Panc1 (cell line): ENCODE measurements at regions not wholly inside any gene's neighbourhood (a gene's known extent, or its start where the extent isn't known, plus 50 kb on each side); places are given as distances from the start of the nearest gene placed in this dataset.

Experiments
- ATAC-seq: fragments of 200-7000 bp; cut with Tn5 transposase; 2 replicates; pipeline ENCODE4 v1.9.1; 2020; ENCODE audit warnings: mild to moderate bottlenecking, moderate library complexity
- BruUV-seq: library from RNA; stranded (reverse); fragments of 400-500 nt; replicated peaks from 2 replicates; lab custom pipeline; 2021; lab: Mats Ljungman, UMichigan
- CTCF ChIA-PET: fragments of 300-600 bp; sonication (Branson Sonifier 250); formaldehyde crosslinking; loops from one replicate; lab custom pipeline; 2022; ENCODE audit warnings: antibody characterized with exemption; lab: Charles Lee
- POLR2A ChIA-PET: fragments of 300-600 bp; sonication (Branson Sonifier 250); formaldehyde crosslinking; loops from one replicate; lab custom pipeline; 2022; ENCODE audit warnings: antibody characterized with exemption; lab: Charles Lee
- DNase-seq: peaks from one replicate; pipeline ENCODE4 v3.0.0-alpha.2; 2010; ENCODE audit warnings: low read depth, low spot score
- H3K27ac ChIP-seq: 2 replicates; pipeline ENCODE4 v1.5.1; 2011; ENCODE audit warnings: mild to moderate bottlenecking, low read length, inconsistent platforms
- H3K27me3 ChIP-seq: fragments of 200-500 bp; sonication (Bioruptor generic); 2 replicates; pipeline ENCODE4 v1.6.0; 2014; ENCODE audit warnings: low read length, inconsistent platforms; ENCODE audit not compliant: control insufficient read depth, insufficient read depth
- H3K36me3 ChIP-seq: fragments of 200-500 bp; sonication (Bioruptor generic); 2 replicates; pipeline ENCODE4 v1.5.1; 2014; ENCODE audit warnings: inconsistent platforms, mild to moderate bottlenecking, low read length, moderate library complexity; ENCODE audit not compliant: control insufficient read depth, insufficient read depth
- H3K4me1 ChIP-seq: 2 replicates; pipeline ENCODE4 v1.5.1; 2011; ENCODE audit warnings: inconsistent platforms, mild to moderate bottlenecking, low read length, moderate library complexity; ENCODE audit not compliant: control insufficient read depth, insufficient read depth
- H3K4me3 ChIP-seq, 2 experiments: 2 replicates each; pipeline ENCODE4 v1.5.1; 2011 to 2012; ENCODE audit warnings: low read depth in 2 of 2, low read length in 2 of 2, mild to moderate bottlenecking in 2 of 2, inconsistent platforms in 1 of 2, moderate library complexity in 1 of 2
- H3K9me3 ChIP-seq: fragments of 200-500 bp; sonication (Bioruptor generic); 2 replicates; pipeline ENCODE4 v1.5.1; 2014; ENCODE audit warnings: low read depth, mild to moderate bottlenecking, inconsistent platforms, low read length, moderate library complexity; ENCODE audit not compliant: control insufficient read depth, insufficient read depth
- POLR2AphosphoS5 ChIP-seq: IDR thresholded peaks from 2 replicates; pipeline ENCODE4 v1.6.1; 2012; ENCODE audit warnings: mild to moderate bottlenecking, low read depth, low read length, moderate library complexity
- REST ChIP-seq, 2 experiments: IDR thresholded peaks; 2 replicates each; pipeline ENCODE4 v1.6.1; 2011 to 2012; ENCODE audit warnings: low read depth in 2 of 2, control low read depth in 1 of 2, low read length in 1 of 2, mild to moderate bottlenecking in 1 of 2, moderate library complexity in 1 of 2; ENCODE audit not compliant: insufficient read depth in 1 of 2
- SIN3A ChIP-seq: IDR thresholded peaks from 2 replicates; pipeline ENCODE4 v1.6.1; 2012; ENCODE audit warnings: low read depth, mild to moderate bottlenecking, low read length, moderate library complexity, borderline replicate concordance; ENCODE audit not compliant: insufficient read depth
- TCF7L2 ChIP-seq: IDR thresholded peaks from 2 replicates; pipeline ENCODE4 v1.6.1; 2011; ENCODE audit warnings: mild to moderate bottlenecking, low read depth, low read length, inconsistent platforms
- in situ Hi-C: cut with HindIII; loops from 2 replicates; pipeline ENCODE4 v1.10.0; 2016; ENCODE audit warnings: low sequenced_read_pairs, low pct_unique_long_range_greater_than_20kb
- intact Hi-C: fragments of 100-400 bp; cut with micrococcal nuclease; formaldehyde crosslinking; loops from one replicate; pipeline ENCODE4 v1.10.0; 2022; ENCODE audit not compliant: unreplicated experiment
- TF ChIP-seq, protein P1 (sequence below): fragments of 450-650 bp; IDR thresholded peaks from 2 replicates; pipeline ENCODE4 v1.5.1; 2017; ENCODE audit warnings: mild to moderate bottlenecking

DNA sequence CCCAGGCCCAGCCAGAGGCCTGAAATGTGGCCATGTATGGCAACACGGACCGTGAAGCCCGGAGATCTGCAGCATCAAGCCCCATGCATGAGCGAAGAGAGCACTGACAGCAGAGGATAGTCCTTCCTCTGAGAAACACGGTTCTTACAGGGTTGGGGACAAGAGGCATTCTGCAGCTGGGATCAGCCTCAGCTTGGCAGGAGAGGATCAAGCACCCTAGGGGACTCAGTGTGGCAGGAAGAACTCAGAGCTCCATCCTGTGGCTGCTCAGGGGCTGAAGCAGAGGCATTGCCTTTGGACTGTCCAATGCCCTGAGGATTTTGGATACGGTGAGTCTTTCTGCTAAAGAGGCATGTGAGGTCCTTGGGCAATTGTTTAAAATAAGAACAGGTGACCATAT, 368.7 kb downstream of the ZNF516 start:
- H3K4me3 ChIP-seq, result no peak overlapping the region
- peaks cover 2% of the 10 kb centered on the region; the same call in 1 of the 2 replicates for H3K27me3 ChIP-seq
- no peaks in the 10 kb centered on the region for H3K4me1 ChIP-seq
- no peaks in the 10 kb centered on the region for H3K36me3 ChIP-seq
- in situ Hi-C loops, result no loop called here
- no peak overlapping the region for H3K27ac ChIP-seq
- no peak for DNase-seq
- no peaks in the 10 kb centered on the region for H3K9me3 ChIP-seq
- ATAC-seq, result 0 out of 2 replicates have a peak, but pooled peaks have one; percentile 58
- TF ChIP-seq REST (IDR thresholded peaks at IDR 0.05; ENCODE audit: insufficient read depth in 1 of 2, low read depth in 2 of 2, low read length in 1 of 2), result no peak
- TF ChIP-seq, protein P1, sequence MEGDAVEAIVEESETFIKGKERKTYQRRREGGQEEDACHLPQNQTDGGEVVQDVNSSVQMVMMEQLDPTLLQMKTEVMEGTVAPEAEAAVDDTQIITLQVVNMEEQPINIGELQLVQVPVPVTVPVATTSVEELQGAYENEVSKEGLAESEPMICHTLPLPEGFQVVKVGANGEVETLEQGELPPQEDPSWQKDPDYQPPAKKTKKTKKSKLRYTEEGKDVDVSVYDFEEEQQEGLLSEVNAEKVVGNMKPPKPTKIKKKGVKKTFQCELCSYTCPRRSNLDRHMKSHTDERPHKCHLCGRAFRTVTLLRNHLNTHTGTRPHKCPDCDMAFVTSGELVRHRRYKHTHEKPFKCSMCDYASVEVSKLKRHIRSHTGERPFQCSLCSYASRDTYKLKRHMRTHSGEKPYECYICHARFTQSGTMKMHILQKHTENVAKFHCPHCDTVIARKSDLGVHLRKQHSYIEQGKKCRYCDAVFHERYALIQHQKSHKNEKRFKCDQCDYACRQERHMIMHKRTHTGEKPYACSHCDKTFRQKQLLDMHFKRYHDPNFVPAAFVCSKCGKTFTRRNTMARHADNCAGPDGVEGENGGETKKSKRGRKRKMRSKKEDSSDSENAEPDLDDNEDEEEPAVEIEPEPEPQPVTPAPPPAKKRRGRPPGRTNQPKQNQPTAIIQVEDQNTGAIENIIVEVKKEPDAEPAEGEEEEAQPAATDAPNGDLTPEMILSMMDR, result peak; percentile 26; the same call in 1 of the 2 replicates
- TF ChIP-seq TCF7L2, result no peak
- intact Hi-C loops, result no loop called here
- BruUV-seq, result no TSS peak
- POLR2A ChIA-PET, result no interaction called here
- CTCF ChIA-PET, result no interaction called here

DNA sequence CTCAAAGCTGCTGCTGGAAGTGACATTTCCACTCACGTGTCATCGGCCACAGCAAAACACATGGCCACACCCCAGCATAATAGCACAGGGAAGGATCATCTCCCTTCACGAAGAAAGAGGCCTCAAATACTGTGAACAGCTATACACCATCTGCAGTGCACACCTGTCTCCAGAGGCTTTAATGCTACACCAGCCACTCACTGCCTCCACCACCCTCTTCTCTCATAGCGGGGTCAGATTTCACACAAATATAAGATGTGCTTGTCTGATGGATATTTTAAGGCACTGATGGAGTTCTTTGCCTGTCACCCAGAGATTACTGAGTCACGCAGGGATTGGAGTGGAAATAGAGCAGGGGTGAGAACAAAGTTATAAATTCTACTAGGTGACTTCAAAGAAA, 374.0 kb downstream of the ZNF516 start:
- Histone ChIP-seq H3K36me3 (no peaks in the 10 kb centered on the region), H3K4me3 (no peak overlapping the region), H3K4me1 (no peaks in the 10 kb centered on the region), H3K27me3 (peaks cover 2% of the 10 kb centered on the region; the same call in 1 of the 2 replicates), H3K27ac (no peak overlapping the region), H3K9me3 (no peaks in the 10 kb centered on the region)
- POLR2A ChIA-PET, result no interaction called here
- CTCF ChIA-PET, result no interaction called here
- intact Hi-C loops, result no loop called here
- TF ChIP-seq REST (IDR thresholded peaks at IDR 0.05; ENCODE audit: insufficient read depth in 1 of 2, low read depth in 2 of 2, low read length in 1 of 2) (no peak), SIN3A (no peak), POLR2AphosphoS5 (no peak), TCF7L2 (no peak)
- TF ChIP-seq, protein P1, result no peak
- no peak for ATAC-seq
- in situ Hi-C loops, result no loop called here
- no TSS peak for BruUV-seq
- DNase-seq, result no peak
